Keratinocyte (primary cell): ENCODE measurements at regions not wholly inside any gene's neighbourhood (a gene's known extent, or its start where the extent isn't known, plus 50 kb on each side); places are given as distances from the start of the nearest gene placed in this dataset.

Experiments used
- CTCF ChIP-seq, 3 experiments: IDR thresholded peaks in 1 of 3; conservative IDR thresholded peaks in 1 of 3; optimal IDR thresholded peaks in 1 of 3; 2 replicates in 2 of 3; 3 replicates in 1 of 3; pipeline versions ENCODE3 to v1.5.1; 2011; ENCODE audit warnings: low read length in 3 of 3, mild to moderate bottlenecking in 3 of 3, moderate library complexity in 2 of 3, control low read depth in 1 of 3, inconsistent platforms in 1 of 3; ENCODE audit not compliant: insufficient read depth in 2 of 3; ENCODE audit errors: extremely low read depth in 1 of 3
- EZH2 ChIP-seq: IDR thresholded peaks from one replicate; pipeline ENCODE4 v1.6.1; 2012; ENCODE audit warnings: inconsistent platforms, mild to moderate bottlenecking, low read length, moderate library complexity

GRCh38 chr17:77750427-77751043, 208.0 kb upstream of the TNRC6C start:
- no peak for TF ChIP-seq CTCF (optimal IDR thresholded peaks at IDR 0.05 in 1 of 3, IDR thresholded peaks at IDR 0.05 in 1 of 3, conservative IDR thresholded peaks at IDR 0.05 in 1 of 3; ENCODE audit: extremely low read depth in 1 of 3, insufficient read depth in 2 of 3, low read length in 3 of 3)
- no peak for TF ChIP-seq EZH2
